ENCODE measurements at regions not wholly inside any gene's neighbourhood (a gene's known extent, or its start where the extent isn't known, plus 50 kb on each side); places are given as distances from the start of the nearest gene placed in this dataset.

DNA sequence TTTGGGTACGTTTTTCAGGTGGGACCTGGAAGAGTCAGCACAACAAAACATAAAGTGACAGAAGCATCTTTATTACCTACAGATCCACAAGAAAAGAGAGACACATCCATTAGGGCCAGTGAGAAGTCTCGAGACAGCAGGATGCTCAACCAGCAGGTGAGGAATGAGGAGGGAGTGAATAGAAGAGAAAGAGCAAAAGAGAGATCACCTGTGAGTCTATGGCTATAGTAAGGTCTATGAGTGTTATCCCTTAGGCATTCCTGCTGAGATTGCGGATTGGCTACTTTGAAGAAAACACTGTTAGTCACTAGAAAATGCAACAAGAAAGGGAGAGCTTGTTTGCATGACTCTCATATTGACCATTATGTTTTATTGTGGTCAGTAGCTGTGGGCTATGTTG is 1556.2 kb upstream of the GBE1 start:
- TF ChIP-seq ZNF274 (IDR thresholded peaks at IDR 0.05; ENCODE audit: insufficient read depth, insufficient read length), result no peak
- TF ChIP-seq, protein P1, sequence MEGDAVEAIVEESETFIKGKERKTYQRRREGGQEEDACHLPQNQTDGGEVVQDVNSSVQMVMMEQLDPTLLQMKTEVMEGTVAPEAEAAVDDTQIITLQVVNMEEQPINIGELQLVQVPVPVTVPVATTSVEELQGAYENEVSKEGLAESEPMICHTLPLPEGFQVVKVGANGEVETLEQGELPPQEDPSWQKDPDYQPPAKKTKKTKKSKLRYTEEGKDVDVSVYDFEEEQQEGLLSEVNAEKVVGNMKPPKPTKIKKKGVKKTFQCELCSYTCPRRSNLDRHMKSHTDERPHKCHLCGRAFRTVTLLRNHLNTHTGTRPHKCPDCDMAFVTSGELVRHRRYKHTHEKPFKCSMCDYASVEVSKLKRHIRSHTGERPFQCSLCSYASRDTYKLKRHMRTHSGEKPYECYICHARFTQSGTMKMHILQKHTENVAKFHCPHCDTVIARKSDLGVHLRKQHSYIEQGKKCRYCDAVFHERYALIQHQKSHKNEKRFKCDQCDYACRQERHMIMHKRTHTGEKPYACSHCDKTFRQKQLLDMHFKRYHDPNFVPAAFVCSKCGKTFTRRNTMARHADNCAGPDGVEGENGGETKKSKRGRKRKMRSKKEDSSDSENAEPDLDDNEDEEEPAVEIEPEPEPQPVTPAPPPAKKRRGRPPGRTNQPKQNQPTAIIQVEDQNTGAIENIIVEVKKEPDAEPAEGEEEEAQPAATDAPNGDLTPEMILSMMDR (IDR thresholded peaks at IDR 0.05 in 2 of 3, conservative IDR thresholded peaks at IDR 0.05 in 1 of 3; ENCODE audit: control insufficient read depth in 2 of 3, extremely low read depth in 1 of 3, insufficient read depth in 1 of 3, low read depth in 3 of 3, low read length in 3 of 3), result no peak
- TF ChIP-seq, protein P2, sequence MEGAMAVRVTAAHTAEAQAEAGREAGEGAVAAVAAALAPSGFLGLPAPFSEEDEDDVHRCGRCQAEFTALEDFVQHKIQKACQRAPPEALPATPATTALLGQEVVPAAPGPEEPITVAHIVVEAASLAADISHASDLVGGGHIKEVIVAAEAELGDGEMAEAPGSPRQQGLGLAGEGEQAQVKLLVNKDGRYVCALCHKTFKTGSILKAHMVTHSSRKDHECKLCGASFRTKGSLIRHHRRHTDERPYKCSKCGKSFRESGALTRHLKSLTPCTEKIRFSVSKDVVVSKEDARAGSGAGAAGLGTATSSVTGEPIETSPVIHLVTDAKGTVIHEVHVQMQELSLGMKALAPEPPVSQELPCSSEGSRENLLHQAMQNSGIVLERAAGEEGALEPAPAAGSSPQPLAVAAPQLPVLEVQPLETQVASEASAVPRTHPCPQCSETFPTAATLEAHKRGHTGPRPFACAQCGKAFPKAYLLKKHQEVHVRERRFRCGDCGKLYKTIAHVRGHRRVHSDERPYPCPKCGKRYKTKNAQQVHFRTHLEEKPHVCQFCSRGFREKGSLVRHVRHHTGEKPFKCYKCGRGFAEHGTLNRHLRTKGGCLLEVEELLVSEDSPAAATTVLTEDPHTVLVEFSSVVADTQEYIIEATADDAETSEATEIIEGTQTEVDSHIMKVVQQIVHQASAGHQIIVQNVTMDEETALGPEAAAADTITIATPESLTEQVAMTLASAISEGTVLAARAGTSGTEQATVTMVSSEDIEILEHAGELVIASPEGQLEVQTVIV (IDR thresholded peaks at IDR 0.05; ENCODE audit: borderline replicate concordance, partially characterized antibody), result no peak
- TF ChIP-seq POLR2AphosphoS5 (IDR thresholded peaks at IDR 0.05; ENCODE audit: low read length), result no peak
- no peak for TF ChIP-seq MYC (IDR thresholded peaks at IDR 0.05; ENCODE audit: insufficient read depth, insufficient read length, insufficient replicate concordance, low read length, severe bottlenecking)

Measured in GM12878 (cell line).